NCI-H146 treated with DMSO at 0.1 percent for 48 hours (cell line): ENCODE measurements at regions not wholly inside any gene's neighbourhood (a gene's known extent, or its start where the extent isn't known, plus 50 kb on each side); places are given as distances from the start of the nearest gene placed in this dataset.

Source experiments
- DNase-seq: peaks from one replicate; lab custom pipeline; 2025; ENCODE audit not compliant: unreplicated experiment; lab: John Stamatoyannopoulos, UW

DNA sequence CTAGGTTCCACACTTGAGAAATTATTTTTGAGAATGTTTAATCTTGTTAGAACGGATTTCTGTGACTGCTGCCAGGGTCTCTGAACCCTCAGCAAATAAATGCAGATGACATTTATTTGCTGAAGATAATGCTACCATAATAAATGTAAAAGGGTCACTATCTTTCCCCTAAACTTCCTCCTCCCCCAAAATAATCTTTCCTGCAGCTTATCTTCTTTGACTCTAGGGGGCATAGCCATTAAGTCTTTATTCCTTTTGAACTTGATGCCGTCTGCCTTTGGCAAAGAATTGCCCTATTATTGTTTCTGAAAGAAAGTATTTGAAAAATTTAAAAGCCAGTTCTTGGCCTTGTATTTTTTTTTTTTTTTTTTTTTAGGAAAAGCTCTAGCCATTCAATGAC, 63.6 kb upstream of the ACSL3 start:
- DNase-seq: peak; percentile 42

DNA sequence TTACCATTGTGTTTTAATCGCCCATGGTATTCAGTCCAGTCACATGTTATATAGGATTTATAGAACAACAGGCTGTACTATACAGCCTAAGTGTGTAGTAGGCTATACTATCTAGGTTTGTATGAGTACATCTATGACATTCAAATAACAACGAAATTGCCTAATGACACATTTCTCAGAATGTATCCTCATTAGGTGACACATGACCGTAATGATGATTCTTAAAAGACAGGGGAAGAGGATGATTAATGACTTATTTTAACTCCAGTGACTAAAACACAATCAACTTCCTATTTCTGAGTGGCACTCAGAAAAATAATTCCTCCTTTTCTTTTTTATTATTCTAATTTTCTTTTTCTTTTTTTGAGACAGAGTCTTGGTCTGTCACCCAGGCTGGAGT, 63.0 kb upstream of the ACSL3 start:
- no peak for DNase-seq

DNA sequence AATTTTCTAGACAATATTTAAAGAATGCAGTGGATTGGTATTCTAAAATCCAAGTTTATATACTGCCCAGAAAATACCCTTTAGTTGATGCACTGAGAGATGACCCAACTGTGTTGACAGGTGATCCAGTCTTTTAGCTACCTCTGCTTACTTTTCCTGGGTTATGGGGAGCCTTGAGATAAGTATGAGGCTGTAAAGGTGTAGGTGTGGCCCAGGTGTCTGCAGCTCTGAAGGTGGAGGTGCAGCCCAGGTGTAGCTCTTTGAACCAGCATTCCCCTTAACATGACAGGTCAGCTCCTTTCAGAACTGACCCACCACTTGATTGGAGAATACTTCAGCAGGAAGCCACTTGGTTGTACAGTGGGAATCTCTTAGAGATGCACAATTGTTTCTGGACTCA, 62.3 kb upstream of the ACSL3 start:
- no peak for DNase-seq

DNA sequence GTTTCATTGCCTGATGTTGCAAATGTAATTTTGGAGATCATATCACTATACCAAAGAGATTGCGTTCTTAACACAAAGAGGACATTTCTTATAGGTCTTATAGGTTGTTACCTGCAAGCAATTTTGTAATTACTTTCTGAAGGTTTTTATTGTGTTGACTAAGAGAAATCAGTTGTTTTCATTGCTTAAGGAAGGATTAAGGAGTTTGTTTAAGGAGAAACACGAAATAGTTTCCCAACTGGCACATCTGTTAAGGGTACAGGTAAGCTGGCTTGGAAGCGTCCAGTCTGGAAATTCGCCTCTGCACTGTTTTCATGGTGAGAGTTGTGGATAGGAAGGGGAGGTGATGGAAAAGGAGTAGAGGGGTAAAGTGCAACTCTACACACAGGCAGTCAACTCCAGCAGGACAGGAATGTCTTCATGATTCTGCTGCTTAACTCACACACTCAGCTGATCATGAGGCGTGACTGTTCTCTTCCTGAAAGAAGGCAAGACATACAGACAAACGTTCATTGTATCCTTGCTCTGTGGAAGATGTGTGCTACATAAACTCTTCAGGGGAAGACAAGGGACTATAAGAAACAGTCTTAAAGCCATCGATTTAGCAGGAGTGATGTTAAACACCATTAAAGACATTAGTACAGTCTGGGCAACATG, 61.4 kb upstream of the ACSL3 start:
- DNase-seq: no peak

DNA sequence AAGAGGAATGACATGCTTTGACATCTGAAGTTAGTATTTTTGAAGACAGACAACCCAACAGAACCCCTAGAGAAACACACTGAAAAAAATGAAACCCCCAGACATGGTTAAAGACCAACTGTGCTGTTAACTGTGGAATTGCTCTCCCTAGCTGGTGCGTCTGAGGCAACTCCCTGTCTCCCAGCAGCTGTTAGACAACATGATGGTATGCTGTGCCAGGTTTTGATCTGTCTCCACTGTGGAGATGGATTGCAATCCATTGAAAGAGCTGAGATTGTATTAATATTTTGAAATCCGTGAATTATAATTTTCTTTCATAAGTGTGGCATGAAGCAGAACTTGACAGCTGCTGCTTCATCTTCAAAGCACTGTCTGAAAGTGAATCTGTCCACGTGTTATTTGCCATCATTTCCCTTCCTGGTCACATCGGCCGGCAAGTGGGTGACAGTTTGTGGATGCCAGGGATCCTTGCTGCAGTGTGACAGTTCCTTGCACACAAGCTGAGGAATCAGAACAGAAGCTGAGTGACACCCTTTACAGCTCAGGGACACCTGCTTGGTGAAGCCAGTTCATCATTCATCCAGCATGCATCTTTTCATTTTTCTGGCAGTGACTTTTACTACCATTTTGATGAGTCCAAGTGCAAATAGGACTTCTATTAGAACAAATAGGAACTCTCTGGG, 58.2 kb upstream of the ACSL3 start:
- no peak for DNase-seq

DNA sequence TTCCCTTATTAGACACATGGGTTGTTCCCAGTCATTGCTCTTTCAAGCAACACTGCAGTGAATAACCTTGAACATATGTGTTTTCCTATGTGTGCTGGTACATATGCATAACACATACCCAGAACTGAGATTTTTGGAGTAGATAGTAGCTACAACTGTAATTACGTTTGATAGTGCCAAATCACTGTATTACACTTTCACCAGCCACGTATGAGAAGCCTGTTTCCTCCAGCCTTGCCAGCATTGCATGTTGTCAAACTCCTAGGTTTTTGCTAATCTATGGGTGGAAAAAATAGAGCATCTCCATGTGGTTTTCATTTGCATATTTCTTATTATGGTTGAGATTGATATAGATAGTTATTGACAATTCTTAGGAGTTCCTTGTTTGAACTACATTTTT, 56.5 kb upstream of the ACSL3 start:
- no peak for DNase-seq

DNA sequence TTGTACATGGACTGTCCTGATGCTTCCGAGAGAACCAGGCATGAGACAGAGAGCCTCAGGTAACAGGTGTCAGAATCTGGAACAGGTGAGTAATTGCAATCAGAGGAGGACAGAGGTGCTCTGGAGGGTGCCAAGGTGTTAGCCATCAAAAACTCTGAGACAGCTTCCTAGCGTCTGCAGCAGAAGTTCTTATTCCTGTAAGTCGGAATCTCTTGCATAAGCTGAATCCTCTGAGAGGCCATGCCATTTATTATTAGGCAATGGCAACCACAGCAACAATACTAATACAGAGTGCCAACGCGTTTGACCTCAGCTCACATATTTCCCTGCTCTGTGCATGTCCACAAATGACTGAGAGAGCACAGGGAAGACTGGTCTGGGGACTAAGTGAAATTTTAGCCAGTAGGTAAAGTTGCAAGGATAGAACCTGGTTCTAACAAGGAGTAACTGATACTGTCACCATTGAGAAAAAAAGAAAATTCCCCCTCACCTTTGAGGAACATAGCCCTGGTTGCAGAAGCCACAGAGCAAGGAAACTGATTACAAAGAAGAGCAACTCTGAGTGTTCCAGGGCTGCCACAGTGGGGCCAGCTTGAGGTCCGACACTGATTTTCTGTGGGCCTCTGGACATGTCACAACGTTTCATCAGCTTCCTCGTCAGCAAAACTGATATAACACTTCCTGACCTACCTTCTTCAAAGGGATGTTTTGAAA, 55.1 kb upstream of the ACSL3 start:
- no peak for DNase-seq

DNA sequence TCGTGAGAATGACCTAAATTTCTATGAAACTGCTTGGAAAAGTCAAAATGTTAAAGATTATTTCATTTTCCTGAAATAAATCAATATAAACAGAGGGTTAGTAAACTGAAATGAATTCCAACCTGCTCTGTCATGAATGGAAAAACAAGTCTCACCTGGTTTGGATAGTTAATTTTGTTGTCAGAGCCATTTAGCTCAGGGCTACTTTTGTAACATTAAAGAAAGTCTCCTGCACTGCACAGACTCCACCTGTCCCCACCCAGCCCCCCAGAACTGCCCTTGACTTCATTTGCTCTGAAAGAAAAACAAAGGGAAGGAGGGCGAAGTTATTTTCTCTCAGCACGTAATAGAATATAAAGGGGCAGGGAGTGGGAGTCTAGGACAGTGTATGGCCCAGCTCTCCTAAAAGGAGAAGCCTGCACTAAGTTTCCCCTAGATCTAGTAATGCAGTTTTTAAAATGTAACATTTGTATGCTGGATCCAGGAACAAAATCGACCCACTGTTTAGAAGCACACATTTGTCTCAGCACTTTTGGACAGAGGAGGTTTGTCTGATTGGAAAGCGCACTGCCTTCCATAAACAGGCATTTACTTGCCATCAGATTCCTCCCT, 54.2 kb upstream of the ACSL3 start:
- no peak for DNase-seq

DNA sequence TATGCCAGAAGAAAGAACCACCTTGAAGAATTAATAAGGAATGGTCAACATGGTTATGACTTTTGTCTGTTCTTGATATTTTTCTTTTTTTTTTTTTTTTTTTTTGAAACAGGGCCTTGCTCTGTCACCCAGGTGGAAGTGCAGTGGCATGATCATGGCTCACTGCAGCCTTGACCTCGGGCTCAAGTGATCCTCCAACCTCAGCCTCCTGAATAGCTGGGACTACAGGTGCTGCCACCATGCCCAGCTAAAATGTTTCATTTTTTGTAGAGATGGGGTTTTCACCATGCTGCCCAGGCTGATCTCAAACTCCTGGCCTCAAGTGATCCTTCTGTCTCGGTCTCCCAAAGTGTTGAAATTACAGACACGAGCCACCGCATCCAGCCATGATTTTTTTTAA, 53.4 kb upstream of the ACSL3 start:
- DNase-seq: no peak

DNA sequence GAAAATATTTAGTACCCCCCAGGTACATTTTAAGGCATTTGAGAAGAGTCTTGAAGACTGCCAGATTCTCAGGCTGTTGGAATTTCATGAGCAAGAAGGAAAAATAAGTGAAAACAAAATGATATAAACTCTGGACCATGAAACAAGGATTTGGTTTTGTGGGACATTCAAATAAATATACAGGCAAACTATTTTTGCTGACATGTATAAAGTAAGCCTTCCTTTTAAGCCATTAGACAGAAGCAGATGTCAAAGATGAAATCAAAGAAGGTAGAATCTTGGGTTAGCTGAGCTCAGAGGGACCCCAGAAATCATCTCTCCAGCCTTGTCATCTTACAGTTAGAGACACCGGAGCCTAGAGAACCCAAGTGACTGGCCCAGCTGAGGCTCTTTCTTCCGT, 51.3 kb upstream of the ACSL3 start:
- DNase-seq: no peak

DNA sequence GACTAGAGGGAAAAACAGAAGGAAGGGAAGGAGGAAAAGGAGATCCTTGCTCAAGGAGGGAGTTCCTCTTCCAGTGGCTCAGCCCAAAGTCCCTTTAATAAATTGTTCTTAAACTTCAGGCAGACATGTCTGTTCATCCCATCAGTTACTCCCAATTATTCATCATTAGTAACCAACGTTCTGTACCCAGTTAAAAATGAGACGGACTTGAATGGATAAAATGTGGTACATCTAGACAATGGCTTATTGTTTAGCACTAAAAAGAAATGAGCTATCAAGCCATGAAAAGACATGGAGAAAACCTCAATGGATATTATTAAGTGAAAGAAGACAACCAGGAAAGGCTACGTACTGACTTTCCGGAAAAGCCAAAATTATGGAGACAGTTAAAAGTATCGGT, 50.8 kb upstream of the ACSL3 start:
- no peak for DNase-seq
